NCI-H2196 (cell line): ENCODE measurements at regions not wholly inside any gene's neighbourhood (a gene's known extent, or its start where the extent isn't known, plus 50 kb on each side); places are given as distances from the start of the nearest gene placed in this dataset.

Source experiments
- DNase-seq: peaks from one replicate; lab custom pipeline; 2025; ENCODE audit not compliant: unreplicated experiment; lab: John Stamatoyannopoulos, UW

- DNase-seq: no peak
These were observed 59.7 kb upstream of the CHST1 start for GRCh38 chr11:45725121-45725520.

GRCh38 chr11:45724153-45724552, 58.7 kb upstream of the CHST1 start:
- no peak for DNase-seq

- no peak for DNase-seq
These were observed 58.0 kb upstream of the CHST1 start for GRCh38 chr11:45723397-45723796.

GRCh38 chr11:45722144-45722543, 56.7 kb upstream of the CHST1 start:
- DNase-seq: no peak

- DNase-seq: no peak
These were observed 52.1 kb upstream of the CHST1 start for GRCh38 chr11:45717526-45717925.

GRCh38 chr11:45715418-45715817, 50.0 kb upstream of the CHST1 start:
- no peak for DNase-seq
